ENCODE measurements at regions not wholly inside any gene's neighbourhood (a gene's known extent, or its start where the extent isn't known, plus 50 kb on each side); places are given as distances from the start of the nearest gene placed in this dataset.

DNA sequence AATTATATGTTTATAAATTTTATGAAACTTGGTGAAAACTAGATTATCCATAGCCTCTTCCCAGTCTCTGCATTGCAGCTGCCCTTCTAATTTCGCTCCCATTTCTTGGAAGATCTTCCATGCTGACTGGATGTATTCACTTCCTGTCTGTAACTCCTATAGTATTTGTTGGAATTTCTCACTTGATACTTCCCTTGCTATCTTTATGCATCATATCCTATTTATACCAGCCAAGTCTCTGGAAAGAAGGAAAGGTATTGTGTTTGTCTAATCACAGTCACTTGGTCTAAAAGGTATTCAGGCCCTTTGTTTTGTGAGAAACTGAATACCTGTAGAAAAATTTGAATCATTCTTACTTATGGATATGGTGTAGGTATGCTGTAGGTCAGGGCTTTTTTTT, 870.9 kb upstream of the FRG1 start:
- TF ChIP-seq CTCF (IDR thresholded peaks at IDR 0.05; ENCODE audit: unreplicated experiment), result no peak
- peak overlapping the region; percentile 44 for H3K27ac Mint-ChIP-seq (ENCODE audit: unreplicated experiment)
- H3K27me3 Mint-ChIP-seq (ENCODE audit: unreplicated experiment), result no peaks in the 10 kb centered on the region
- peaks cover 5% of the 10 kb centered on the region for H3K4me1 Mint-ChIP-seq (ENCODE audit: low read depth, unreplicated experiment)
- no peaks in the 10 kb centered on the region for H3K9me3 Mint-ChIP-seq (ENCODE audit: low read depth, unreplicated experiment)
- no TSS peak for BruUV-seq (replicated peaks)
- intact Hi-C loops (cut with micrococcal nuclease; ENCODE audit: unreplicated experiment), result no loop called here
- H3K4me3 Mint-ChIP-seq (ENCODE audit: low read depth, unreplicated experiment), result no peak overlapping the region
- no peaks in the 10 kb centered on the region for H3K36me3 Mint-ChIP-seq (ENCODE audit: insufficient read depth, unreplicated experiment)
- CTCF ChIA-PET, result no interaction called here
- DNase-seq, result no peak

- Mint-ChIP-seq H3K4me1 (ENCODE audit: low read depth, unreplicated experiment) (peaks cover 5% of the 10 kb centered on the region), H3K4me3 (ENCODE audit: low read depth, unreplicated experiment) (no peak overlapping the region), H3K27ac (ENCODE audit: unreplicated experiment) (no peak overlapping the region), H3K9me3 (ENCODE audit: low read depth, unreplicated experiment) (peaks cover 2% of the 10 kb centered on the region), H3K36me3 (ENCODE audit: insufficient read depth, unreplicated experiment) (no peaks in the 10 kb centered on the region), H3K27me3 (ENCODE audit: unreplicated experiment) (no peaks in the 10 kb centered on the region)
- CTCF ChIA-PET, result interaction anchor here (0.6 kb wide), 1 partner anchor 37 kb away, joined by 3 read pairs; no protein-coding TSS in a partner anchor
- DNase-seq, result no peak
- no TSS peak for BruUV-seq (replicated peaks)
- no peak for TF ChIP-seq CTCF (IDR thresholded peaks at IDR 0.05; ENCODE audit: unreplicated experiment)
- intact Hi-C loops (cut with micrococcal nuclease; ENCODE audit: unreplicated experiment), result no loop called here
Measured at GRCh38 chr4:189071241-189071640, 869.4 kb upstream of the FRG1 start.

DNA sequence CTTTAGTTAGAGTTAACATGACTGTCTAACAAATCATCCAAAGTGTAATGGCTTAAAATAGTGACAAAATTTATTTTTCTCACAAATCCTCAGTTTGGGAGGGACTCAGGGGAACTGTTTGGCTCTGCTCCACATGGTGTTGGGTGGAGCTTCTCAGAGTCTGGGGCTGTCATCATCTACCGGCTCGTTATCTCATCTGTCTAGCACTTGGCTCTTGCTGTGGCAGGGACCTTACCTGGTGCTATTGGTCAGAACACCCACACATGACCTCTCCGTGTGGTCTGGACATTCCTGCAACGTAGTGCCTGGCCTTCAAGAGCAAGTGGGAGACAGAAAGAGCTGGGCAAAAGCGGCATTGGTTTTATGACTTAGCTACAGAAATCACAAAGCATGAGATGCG, 866.9 kb upstream of the FRG1 start:
- Mint-ChIP-seq H3K27ac (ENCODE audit: unreplicated experiment) (no peak overlapping the region), H3K9me3 (ENCODE audit: low read depth, unreplicated experiment) (peaks cover 2% of the 10 kb centered on the region)
- TF ChIP-seq CTCF (IDR thresholded peaks at IDR 0.05; ENCODE audit: unreplicated experiment), result no peak

DNA sequence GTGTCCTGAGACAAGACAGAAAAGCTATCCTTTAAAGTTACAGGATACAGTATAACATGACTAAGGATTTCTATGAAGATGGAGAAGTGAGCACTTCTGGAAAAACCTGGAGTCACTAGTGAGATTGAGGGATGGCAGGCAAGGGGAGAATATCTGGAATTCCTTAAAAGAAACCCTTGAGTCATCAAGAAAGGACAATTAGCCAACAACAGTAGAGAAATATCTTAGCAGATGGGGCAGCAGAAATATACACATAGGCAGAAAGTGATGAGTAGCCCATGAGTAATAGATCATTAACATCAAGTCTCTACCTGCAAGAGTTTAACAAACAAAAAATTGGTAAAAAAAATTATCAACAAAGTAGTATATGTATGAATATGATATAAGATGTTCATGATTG, 858.8 kb upstream of the FRG1 start:
- H3K4me3 Mint-ChIP-seq (ENCODE audit: low read depth, unreplicated experiment), result no peak overlapping the region
- CTCF ChIA-PET, result no interaction called here
- no peaks in the 10 kb centered on the region for H3K36me3 Mint-ChIP-seq (ENCODE audit: insufficient read depth, unreplicated experiment)
- H3K9me3 Mint-ChIP-seq (ENCODE audit: low read depth, unreplicated experiment), result no peaks in the 10 kb centered on the region
- intact Hi-C loops (cut with micrococcal nuclease; ENCODE audit: unreplicated experiment), result no loop called here
- H3K27me3 Mint-ChIP-seq (ENCODE audit: unreplicated experiment), result no peaks in the 10 kb centered on the region
- TF ChIP-seq CTCF (IDR thresholded peaks at IDR 0.05; ENCODE audit: unreplicated experiment), result no peak
- no TSS peak for BruUV-seq (replicated peaks)
- H3K27ac Mint-ChIP-seq (ENCODE audit: unreplicated experiment), result no peak overlapping the region
- no peaks in the 10 kb centered on the region for H3K4me1 Mint-ChIP-seq (ENCODE audit: low read depth, unreplicated experiment)
- no peak for DNase-seq

More for the DNA sequence above, 866.9 kb upstream of the FRG1 start:
- intact Hi-C loops (cut with micrococcal nuclease; ENCODE audit: unreplicated experiment), result no loop called here
- Mint-ChIP-seq H3K4me1 (ENCODE audit: low read depth, unreplicated experiment) (no peaks in the 10 kb centered on the region), H3K27me3 (ENCODE audit: unreplicated experiment) (no peaks in the 10 kb centered on the region), H3K36me3 (ENCODE audit: insufficient read depth, unreplicated experiment) (no peaks in the 10 kb centered on the region), H3K4me3 (ENCODE audit: low read depth, unreplicated experiment) (no peak overlapping the region)
- no TSS peak for BruUV-seq (replicated peaks)
- no peak for DNase-seq
- CTCF ChIA-PET, result no interaction called here

DNA sequence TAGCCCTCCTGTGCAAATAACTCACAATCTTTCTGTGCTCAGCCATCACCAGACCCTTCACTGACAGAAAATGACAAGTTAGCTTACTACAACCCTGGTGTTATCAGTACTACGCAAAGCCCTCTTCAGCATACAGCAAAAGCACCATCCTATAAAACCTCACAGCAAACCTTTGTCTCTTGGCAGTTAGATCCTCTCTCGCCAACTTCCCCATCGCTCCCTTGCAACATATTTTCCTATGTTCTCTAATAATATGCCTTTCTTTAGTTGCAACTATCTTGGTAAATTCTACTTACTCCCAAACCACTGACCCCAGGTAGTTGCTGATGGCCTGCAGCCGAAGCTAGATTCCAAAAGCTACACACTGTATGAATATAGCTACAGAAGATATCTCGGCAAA, 856.9 kb upstream of the FRG1 start:
- Mint-ChIP-seq H3K27ac (ENCODE audit: unreplicated experiment) (no peak overlapping the region), H3K4me1 (ENCODE audit: low read depth, unreplicated experiment) (no peaks in the 10 kb centered on the region), H3K9me3 (ENCODE audit: low read depth, unreplicated experiment) (no peaks in the 10 kb centered on the region), H3K4me3 (ENCODE audit: low read depth, unreplicated experiment) (no peak overlapping the region), H3K27me3 (ENCODE audit: unreplicated experiment) (no peaks in the 10 kb centered on the region), H3K36me3 (ENCODE audit: insufficient read depth, unreplicated experiment) (no peaks in the 10 kb centered on the region)
- intact Hi-C loops (cut with micrococcal nuclease; ENCODE audit: unreplicated experiment), result no loop called here
- CTCF ChIA-PET, result no interaction called here
- TF ChIP-seq CTCF (IDR thresholded peaks at IDR 0.05; ENCODE audit: unreplicated experiment), result no peak
- BruUV-seq (replicated peaks), result no TSS peak
- DNase-seq, result no peak
